Gastrocnemius medialis (tissue), 4 donors: ENCODE measurements at regions not wholly inside any gene's neighbourhood (a gene's known extent, or its start where the extent isn't known, plus 50 kb on each side); places are given as distances from the start of the nearest gene placed in this dataset.

ENCODE experiments used
- CTCF ChIP-seq, 5 experiments: fragments of 450-650 bp in 3 of 5; fragments of 200-600 bp in 2 of 5; sonication (generic) in 2 of 5; IDR thresholded peaks in 4 of 5; conservative IDR thresholded peaks in 1 of 5; 1 replicate in 4 of 5; 2 replicates in 1 of 5; pipeline ENCODE4 v1.5.1; 2016 to 2019; ENCODE audit warnings: antibody characterized with exemption in 5 of 5, mild to moderate bottlenecking in 3 of 5, moderate library complexity in 3 of 5
- POLR2A ChIP-seq, 2 donors: fragments of 450-650 bp; IDR thresholded peaks; one replicate each; pipeline ENCODE4 v1.6.1; 2017; ENCODE audit warnings: antibody characterized with exemption in 2 of 2, mild to moderate bottlenecking in 2 of 2, moderate library complexity in 2 of 2

GRCh38 chr3:135807879-135808278, 157.6 kb upstream of the PPP2R3A start:
- TF ChIP-seq POLR2A (IDR thresholded peaks at IDR 0.05) (no peak), CTCF (IDR thresholded peaks at IDR 0.05 in 4 of 5, conservative IDR thresholded peaks at IDR 0.05 in 1 of 5) (no peak)
